ENCODE measurements at regions not wholly inside any gene's neighbourhood (a gene's known extent, or its start where the extent isn't known, plus 50 kb on each side); places are given as distances from the start of the nearest gene placed in this dataset.

GRCh38 chr2:3075991-3076340, 301.7 kb downstream of the EIPR1 start:
- DNase-seq: no peak

DNA sequence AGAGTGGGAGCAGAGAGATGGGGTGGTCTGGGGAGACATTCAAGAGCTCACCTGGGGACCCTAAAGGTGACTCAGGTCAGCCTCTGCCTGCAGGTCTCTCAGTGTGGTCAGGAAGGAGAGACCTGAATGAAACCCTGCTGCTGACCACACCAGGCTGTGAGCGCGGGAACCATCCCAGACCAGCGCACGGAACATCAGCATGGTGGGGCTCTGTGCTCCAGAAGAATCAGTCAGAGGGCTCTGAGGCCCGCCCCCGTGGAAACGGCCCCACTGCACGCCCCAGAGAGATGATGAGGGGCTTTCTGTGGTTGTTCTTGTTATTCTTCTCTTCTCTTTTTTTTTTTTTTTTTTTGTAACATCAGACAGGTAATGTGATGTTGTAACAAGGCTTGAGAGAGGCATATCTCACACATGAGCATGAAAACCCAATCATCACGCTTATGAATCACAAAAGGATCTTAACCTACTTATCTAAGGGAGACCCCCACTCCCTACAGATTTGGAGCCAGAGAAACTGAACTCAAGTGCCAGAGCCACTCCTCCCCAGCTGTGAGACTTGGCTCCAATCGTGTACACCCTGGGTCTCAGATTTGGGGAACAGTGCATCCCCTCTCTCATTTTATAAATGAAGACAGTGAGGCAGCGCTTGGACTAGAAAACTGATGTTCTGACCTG, 302.2 kb downstream of the EIPR1 start:
- ATAC-seq (ENCODE audit: poor library complexity) (no peak), DNase-seq (no peak)
- intact Hi-C loops (cut with DNase I): no loop called here

More at GRCh38 chr2:3075991-3076340, 301.7 kb downstream of the EIPR1 start:
- intact Hi-C loops (cut with DNase I): no loop called here
- no peak for ATAC-seq (ENCODE audit: poor library complexity)

- intact Hi-C loops (cut with DNase I): no loop called here
- no peak for DNase-seq
- ATAC-seq (ENCODE audit: poor library complexity): no peak
Measured at GRCh38 chr2:3073704-3074103, 303.9 kb downstream of the EIPR1 start.

GRCh38 chr2:3073041-3073595, 304.5 kb downstream of the EIPR1 start:
- no peak for ATAC-seq (ENCODE audit: poor library complexity)
- intact Hi-C loops (cut with DNase I): no loop called here
- no peak for DNase-seq

DNA sequence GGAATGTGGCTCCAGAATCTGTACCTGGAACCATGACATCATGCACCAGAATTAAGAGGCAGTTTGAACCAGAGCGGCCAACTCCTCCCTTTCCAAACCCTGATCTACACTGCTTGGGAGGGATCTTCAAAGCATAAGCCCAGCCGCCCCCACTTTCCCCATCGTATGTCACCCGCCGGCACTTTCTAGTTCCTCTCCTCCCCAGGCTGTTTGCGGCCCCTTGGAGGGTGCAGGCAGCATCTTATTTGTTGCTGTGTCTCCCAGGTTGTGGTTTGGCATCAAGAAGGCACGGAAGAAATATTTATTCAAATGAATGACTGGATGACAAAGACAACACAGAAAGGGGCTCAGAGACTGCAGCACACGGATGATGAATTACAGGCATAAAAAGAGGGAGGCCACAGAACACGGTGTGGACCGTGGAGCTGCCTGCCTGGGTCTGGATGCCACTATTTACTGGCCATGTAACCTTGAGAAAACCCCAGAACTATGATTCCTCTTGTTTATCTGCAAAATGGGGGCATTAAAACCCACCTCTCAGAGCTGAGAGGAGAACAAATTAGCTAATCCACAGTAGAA, 305.8 kb downstream of the EIPR1 start:
- DNase-seq (no peak), ATAC-seq (ENCODE audit: poor library complexity) (no peak)
- intact Hi-C loops (cut with DNase I): no loop called here

DNA sequence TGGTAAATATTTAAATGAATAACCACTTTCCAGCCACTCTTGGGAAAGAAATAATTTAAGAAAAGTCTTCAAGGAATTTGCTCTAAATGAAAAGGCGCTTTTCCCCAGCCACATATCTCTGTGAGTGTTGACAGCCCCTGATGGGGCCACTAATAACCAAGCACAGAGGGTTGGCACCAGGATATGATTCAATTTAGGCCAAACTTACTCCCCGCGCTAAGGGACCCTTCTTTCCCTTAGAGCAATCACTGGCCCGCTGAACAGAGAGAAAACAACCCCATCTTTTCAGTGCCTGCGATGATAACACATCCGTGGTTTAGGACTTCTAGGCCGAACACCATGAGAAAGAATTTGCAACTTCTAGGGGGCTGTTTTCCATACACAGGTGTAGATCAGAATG, 310.8 kb downstream of the EIPR1 start:
- DNase-seq (no peak), ATAC-seq (ENCODE audit: poor library complexity) (no peak)
- intact Hi-C loops (cut with DNase I): no loop called here

DNA sequence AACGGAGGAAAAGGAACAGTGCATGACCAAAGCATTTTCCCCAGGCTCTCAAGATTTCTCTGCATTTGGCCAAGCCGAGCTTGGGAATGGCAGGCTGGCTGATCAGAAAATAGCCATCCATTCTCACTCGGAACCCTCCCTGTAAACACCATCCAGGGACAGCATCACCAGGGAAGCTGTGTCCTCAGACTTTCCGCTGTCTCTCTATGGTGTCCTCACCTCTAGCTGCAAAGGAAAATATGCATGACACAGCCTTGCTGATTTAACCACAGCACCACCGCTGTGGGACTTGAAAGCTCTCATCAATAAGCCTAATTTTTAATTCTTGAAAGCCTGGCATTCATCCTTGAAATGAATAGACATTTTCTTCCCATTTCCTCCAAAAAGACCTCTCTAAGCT, 311.7 kb downstream of the EIPR1 start:
- DNase-seq (no peak), ATAC-seq (ENCODE audit: poor library complexity) (no peak)
- intact Hi-C loops (cut with DNase I): no loop called here

DNA sequence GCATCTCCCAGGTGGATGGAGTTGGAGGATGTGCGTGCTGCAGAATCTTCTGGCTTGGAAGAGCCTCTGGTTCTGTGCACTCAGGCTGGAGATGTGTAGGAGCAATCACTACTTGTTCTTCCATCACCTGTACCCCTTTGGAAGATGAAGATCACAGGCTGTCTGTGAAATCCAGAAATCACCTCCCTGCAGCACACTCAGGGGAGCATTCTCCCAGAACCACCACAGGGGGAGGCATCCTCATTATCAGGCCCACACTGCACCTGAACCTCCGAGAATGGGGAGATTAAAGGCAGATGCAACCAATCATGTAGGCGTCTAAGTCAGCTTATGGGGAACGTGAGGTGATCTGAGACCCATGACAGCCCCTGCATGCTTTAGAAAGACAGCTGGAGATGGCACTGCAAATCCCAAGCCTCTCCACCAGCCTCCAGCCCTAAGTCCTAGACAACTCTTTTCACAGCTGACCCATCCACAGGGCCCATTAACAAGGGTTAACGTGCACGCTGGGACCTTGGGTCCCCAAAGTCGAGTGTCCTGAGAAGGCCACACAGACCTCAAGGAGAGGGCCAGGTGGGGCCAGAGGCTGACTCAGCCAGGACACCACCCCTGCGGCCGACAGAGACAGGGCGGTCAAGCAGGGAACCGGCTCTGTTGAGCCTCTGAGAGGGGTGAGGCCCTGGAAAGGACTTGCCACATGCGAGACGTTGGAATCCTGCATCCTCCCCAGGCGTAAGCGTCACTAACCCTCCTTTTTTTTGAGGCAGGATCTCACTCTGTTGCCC, 314.9 kb downstream of the EIPR1 start:
- DNase-seq (no peak), ATAC-seq (ENCODE audit: poor library complexity) (no peak)
- intact Hi-C loops (cut with DNase I): no loop called here

GRCh38 chr2:3060049-3060448, 317.6 kb downstream of the EIPR1 start:
- ATAC-seq (ENCODE audit: poor library complexity): no peak
- intact Hi-C loops (cut with DNase I): no loop called here

GRCh38 chr2:3059141-3059925, 318.3 kb downstream of the EIPR1 start:
- intact Hi-C loops (cut with DNase I): no loop called here
- no peak for ATAC-seq (ENCODE audit: poor library complexity)

More at GRCh38 chr2:3060049-3060448, 317.6 kb downstream of the EIPR1 start:
- no peak for DNase-seq

DNA sequence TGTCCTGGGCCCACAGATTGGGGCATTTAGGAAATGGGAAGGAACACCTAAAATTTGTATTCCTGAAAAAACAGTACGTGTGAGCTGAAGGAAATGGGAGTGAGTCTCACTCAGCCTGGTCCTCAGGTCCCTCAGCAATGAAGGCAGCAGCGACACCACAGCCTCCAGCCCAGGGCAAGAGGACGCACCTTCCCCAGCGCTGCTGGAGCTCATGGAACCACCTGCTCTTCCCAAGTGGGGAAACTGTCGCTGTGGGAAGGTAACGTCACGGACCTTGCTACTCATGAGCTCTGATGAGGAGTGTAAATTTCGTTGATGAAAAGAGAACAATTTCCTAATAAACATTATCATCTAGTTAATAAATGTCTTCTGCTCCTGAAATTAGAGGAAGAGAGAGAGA, 323.6 kb downstream of the EIPR1 start:
- DNase-seq (no peak), ATAC-seq (ENCODE audit: poor library complexity) (no peak)
- intact Hi-C loops (cut with DNase I): no loop called here

More at GRCh38 chr2:3059141-3059925, 318.3 kb downstream of the EIPR1 start:
- DNase-seq: no peak

DNA sequence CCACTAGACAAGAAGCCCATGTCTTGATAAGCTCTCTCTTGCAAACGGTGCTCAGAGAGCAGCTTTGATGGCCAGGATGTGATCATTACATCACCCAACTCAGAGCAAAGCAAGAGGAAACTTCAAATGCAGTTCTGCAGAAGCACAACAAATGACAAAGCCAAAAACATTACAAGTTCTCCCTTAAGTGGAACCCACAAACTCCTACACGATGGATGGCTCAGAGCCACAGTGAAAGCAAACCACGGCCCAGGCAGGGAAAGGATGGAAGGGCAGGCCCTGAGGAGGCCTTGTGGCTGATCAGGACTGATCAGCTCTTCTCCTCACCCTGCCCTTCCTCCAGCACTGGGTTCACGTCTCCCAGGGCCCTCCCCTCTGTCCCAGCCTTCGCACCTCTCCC, 326.4 kb downstream of the EIPR1 start:
- no peak for ATAC-seq (ENCODE audit: poor library complexity)
- no peak for DNase-seq
- intact Hi-C loops (cut with DNase I): no loop called here

- ATAC-seq (ENCODE audit: poor library complexity) (no peak), DNase-seq (no peak)
- intact Hi-C loops (cut with DNase I): no loop called here
Measured at GRCh38 chr2:3046170-3046865, 331.3 kb downstream of the EIPR1 start.

DNA sequence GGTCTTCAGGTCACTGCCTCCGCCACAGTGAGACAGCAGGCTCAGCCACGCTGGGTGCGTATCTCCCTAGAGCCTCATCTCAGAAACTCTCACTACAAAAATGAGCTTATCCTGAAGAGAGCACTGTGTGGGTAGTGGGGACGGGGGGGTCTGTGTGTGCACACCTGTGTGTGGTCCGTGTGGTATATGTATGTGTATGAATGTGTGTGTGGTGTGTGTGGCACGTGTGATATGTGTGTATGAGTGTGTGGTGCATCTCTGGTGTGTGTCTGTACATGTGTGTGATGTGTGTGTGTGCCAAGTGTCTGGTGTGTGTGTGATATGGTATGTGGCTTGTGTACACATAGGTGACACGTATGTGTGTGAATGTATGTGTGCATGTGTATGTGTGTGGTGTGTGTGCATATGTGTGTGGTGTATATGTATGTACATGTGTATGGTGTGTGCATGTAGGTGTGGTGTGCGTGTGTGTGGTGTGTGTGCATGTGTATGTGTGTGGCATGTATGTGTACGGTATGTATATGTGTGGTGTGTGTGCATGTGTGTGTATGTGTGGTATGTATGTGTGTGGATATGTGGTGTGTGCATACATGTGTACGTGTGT, 332.2 kb downstream of the EIPR1 start:
- no peak for DNase-seq
- no peak for ATAC-seq (ENCODE audit: poor library complexity)
- intact Hi-C loops (cut with DNase I): no loop called here

GRCh38 chr2:3044587-3045317, 332.9 kb downstream of the EIPR1 start:
- no peak for DNase-seq
- intact Hi-C loops (cut with DNase I): no loop called here

GRCh38 chr2:3043726-3044125, 333.9 kb downstream of the EIPR1 start:
- ATAC-seq (ENCODE audit: poor library complexity) (no peak), DNase-seq (no peak)
- intact Hi-C loops (cut with DNase I): no loop called here

More at GRCh38 chr2:3044587-3045317, 332.9 kb downstream of the EIPR1 start:
- no peak for ATAC-seq (ENCODE audit: poor library complexity)
